Activated T-cell treated with anti-CD3 and anti-CD28 coated beads, Interleukin-2, amount 50 U/mL, for 72 hours (primary cell): ENCODE measurements at regions not wholly inside any gene's neighbourhood (a gene's known extent, or its start where the extent isn't known, plus 50 kb on each side); places are given as distances from the start of the nearest gene placed in this dataset.

Source experiments
- ATAC-seq, 2 donors: fragments of 150-1000 bp; cut with Tn5 transposase; replicated peaks in 1 of 2; 2 replicates each; pipeline ENCODE4 v1.10.0; 2021; ENCODE audit warnings: moderate library complexity in 2 of 2, mild to moderate bottlenecking in 1 of 2
- DNase-seq, 2 donors: peaks; one replicate each; pipeline ENCODE4 v3.0.0; 2021 to 2022; ENCODE audit warnings: mixed read lengths in 1 of 2
- H3K27ac Mint-ChIP-seq: one replicate; pipeline ENCODE4 v1.8.0; 2022; ENCODE audit warnings: mild to moderate bottlenecking, moderate library complexity, mixed read lengths
- H3K27me3 Mint-ChIP-seq: one replicate; pipeline ENCODE4 v1.8.0; 2022; ENCODE audit warnings: low read depth, mixed read lengths
- H3K36me3 Mint-ChIP-seq, 2 donors: one replicate each; pipeline ENCODE4 v1.8.0; 2022; ENCODE audit warnings: mixed read lengths in 2 of 2, mild to moderate bottlenecking in 1 of 2; ENCODE audit not compliant: insufficient read depth in 2 of 2
- H3K4me1 Mint-ChIP-seq: one replicate; pipeline ENCODE4 v1.8.0; 2022; ENCODE audit warnings: low read depth, mixed read lengths
- H3K4me3 Mint-ChIP-seq, 2 donors: one replicate each; pipeline ENCODE4 v1.8.0; 2022; ENCODE audit warnings: mild to moderate bottlenecking in 2 of 2, mixed read lengths in 2 of 2, moderate library complexity in 2 of 2
- H3K9me3 Mint-ChIP-seq, 2 donors: one replicate each; pipeline ENCODE4 v1.8.0; 2022; ENCODE audit warnings: mixed read lengths in 2 of 2

DNA sequence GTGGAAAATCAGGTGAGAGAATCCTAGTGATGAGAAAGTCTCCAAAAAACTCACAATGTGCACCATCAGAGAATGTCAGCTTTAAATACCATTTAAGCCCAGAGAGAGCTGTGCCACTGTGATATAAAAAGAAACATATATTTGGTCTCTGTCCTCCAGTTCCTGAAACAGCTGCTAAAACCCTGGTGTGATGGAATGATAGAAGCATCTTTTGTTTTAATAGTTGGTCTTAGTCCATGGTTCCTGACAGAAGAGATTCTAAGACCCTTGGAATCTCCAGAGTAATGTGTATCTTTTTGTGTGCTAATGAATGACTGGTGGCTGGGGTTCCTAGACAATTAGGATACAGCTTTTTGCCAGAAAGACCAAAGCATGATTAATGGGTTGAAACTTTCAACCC lies 302.8 kb upstream of the B3GALT2 start:
- Mint-ChIP-seq H3K4me3 (no peak overlapping the region), H3K27me3 (no peaks in the 10 kb centered on the region), H3K9me3 (peaks cover 5 to 6% of the 10 kb centered on the region in 2 donors), H3K36me3 (peaks cover 6 to 7% of the 10 kb centered on the region in 2 donors), H3K4me1 (peaks cover 32% of the 10 kb centered on the region), H3K27ac (no peak overlapping the region)
- no peak for DNase-seq
- no peak for ATAC-seq

DNA sequence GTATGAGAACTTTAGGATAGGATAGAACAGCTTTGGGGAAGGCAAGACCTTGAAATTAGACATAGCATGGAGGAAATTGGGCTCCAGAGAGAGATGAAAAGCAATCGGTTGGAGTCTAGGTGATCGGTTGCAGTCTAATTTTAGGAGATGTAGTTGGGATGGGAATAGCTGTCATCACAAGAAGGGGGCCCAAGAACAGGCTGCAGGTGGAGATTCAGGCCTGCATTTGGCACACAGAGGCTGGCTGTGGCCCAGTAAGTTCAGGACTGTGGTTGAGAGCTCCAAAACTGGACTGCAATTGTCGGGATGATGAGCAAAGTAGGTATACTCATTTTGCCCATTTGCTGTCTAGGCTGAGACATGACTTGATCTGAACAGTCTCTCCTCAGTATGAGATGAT lies 301.3 kb upstream of the B3GALT2 start:
- peaks cover 6 to 9% of the 10 kb centered on the region in 2 donors for H3K36me3 Mint-ChIP-seq
- H3K4me1 Mint-ChIP-seq: peaks cover 29% of the 10 kb centered on the region

DNA sequence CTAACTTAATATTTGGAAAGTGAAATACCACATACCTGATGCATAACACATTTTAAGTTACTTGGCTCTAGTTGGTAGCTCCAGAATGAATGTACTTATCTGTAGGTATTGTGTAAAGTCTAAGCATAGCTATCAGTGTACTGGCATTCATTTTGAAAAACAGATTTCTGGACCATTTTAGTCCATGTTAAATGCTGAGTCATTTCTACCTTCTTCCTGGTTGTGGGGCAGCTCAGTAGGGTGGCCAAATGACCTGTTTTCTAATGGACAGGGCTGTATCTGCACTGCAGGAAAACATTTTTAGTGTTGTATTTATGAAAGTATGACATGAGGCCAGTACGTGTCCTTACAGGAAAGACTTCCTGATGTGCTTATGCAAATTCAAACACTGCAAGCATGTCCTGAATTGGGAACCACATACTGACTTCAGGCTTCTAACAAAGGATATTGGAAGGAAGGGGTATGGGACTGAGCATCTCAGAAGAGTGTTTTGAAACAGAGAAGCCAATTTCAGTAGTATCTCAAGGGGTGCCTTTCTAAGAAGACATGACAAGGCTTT lies 300.3 kb upstream of the B3GALT2 start:
- peak overlapping the region; percentile 64 for H3K27ac Mint-ChIP-seq
- H3K4me1 Mint-ChIP-seq: peaks cover 23% of the 10 kb centered on the region
- no peaks in the 10 kb centered on the region for H3K27me3 Mint-ChIP-seq
- peak overlapping the region in 1 of 2 donors; percentile 50 for H3K4me3 Mint-ChIP-seq
- DNase-seq (no peak), ATAC-seq (peak in 1 of 2 donors; percentile 53)
- peaks cover 6 to 8% of the 10 kb centered on the region in 2 donors for H3K36me3 Mint-ChIP-seq
- H3K9me3 Mint-ChIP-seq: peaks cover 5 to 8% of the 10 kb centered on the region in 2 donors

More for the DNA sequence above, 301.3 kb upstream of the B3GALT2 start:
- Mint-ChIP-seq H3K9me3 (peaks cover 5 to 6% of the 10 kb centered on the region in 2 donors), H3K4me3 (no peak overlapping the region), H3K27me3 (no peaks in the 10 kb centered on the region), H3K27ac (peak overlapping the region; percentile 13)
- no peak for DNase-seq
- ATAC-seq: no peak

DNA sequence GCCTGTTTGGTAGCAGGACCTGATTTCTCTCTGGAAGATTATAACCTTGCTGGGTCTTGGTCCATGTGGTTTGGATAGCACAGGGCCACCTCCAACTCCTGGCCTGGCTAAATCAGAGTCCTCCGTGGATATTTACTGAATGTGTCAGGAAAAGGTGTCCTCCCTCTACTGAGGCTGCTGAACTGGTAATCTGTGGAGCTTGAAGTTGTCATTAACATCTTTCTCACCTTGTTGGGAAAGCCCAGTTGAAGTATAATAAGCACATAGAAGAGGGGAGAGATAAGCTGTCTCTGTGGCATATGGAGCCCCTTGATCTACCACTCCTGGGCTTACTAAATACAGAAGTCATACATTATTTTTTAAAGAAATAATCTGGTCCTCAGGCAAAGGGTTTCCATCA lies 294.3 kb upstream of the B3GALT2 start:
- Mint-ChIP-seq H3K4me1 (peaks cover 46% of the 10 kb centered on the region), H3K9me3 (peaks cover 9 to 12% of the 10 kb centered on the region in 2 donors), H3K36me3 (peaks cover 10 to 22% of the 10 kb centered on the region in 2 donors), H3K27ac (peak overlapping the region; percentile 72), H3K27me3 (no peaks in the 10 kb centered on the region), H3K4me3 (peak overlapping the region in 1 of 2 donors; percentile 17)
- ATAC-seq (no peak), DNase-seq (no peak)

- peak overlapping the region; percentile 65 to 82 for H3K4me3 Mint-ChIP-seq
- H3K36me3 Mint-ChIP-seq: peaks cover 11 to 22% of the 10 kb centered on the region in 2 donors
- ATAC-seq: peak; percentile 92 to 93
- H3K9me3 Mint-ChIP-seq: peaks cover 12 to 14% of the 10 kb centered on the region in 2 donors
- DNase-seq: peak; percentile 60 to 70
- H3K27ac Mint-ChIP-seq: peak overlapping the region; percentile 94
- no peaks in the 10 kb centered on the region for H3K27me3 Mint-ChIP-seq
- H3K4me1 Mint-ChIP-seq: peaks cover 50% of the 10 kb centered on the region
Observed at GRCh38 chr1:193479187-193479586, 292.8 kb upstream of the B3GALT2 start.

DNA sequence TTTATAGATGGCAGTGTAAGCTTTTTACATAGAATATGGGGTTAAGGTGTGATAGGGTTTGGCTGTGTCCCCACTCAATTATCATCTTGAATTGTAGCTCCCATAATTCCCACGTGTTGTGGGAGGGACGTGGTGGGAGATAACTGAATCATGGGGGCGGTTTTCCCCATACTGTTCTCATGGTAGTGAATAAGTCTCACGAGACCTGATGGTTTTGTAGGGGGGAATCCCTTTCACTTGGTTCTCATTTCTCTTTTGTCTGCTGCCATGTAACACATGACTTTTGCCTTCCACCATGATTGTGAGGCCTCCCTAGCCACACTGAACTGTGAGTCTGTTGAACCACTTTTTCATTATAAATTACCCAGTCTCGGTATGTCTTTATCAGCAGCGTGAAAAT lies 290.3 kb upstream of the B3GALT2 start:
- peak overlapping the region; percentile 38 for H3K27ac Mint-ChIP-seq
- DNase-seq (no peak), ATAC-seq (no peak)
- no peak overlapping the region for H3K4me3 Mint-ChIP-seq
- peaks cover 50% of the 10 kb centered on the region for H3K4me1 Mint-ChIP-seq
- peaks cover 16 to 23% of the 10 kb centered on the region in 2 donors for H3K36me3 Mint-ChIP-seq
- H3K9me3 Mint-ChIP-seq: peaks cover 15 to 18% of the 10 kb centered on the region in 2 donors
- H3K27me3 Mint-ChIP-seq: no peaks in the 10 kb centered on the region

GRCh38 chr1:193473932-193474331 lies 287.5 kb upstream of the B3GALT2 start:
- ATAC-seq (no peak), DNase-seq (no peak)
- no peak overlapping the region for H3K4me3 Mint-ChIP-seq
- peaks cover 32% of the 10 kb centered on the region for H3K4me1 Mint-ChIP-seq
- no peaks in the 10 kb centered on the region for H3K27me3 Mint-ChIP-seq
- H3K9me3 Mint-ChIP-seq: peaks cover 13 to 15% of the 10 kb centered on the region in 2 donors
- H3K27ac Mint-ChIP-seq: no peak overlapping the region
- H3K36me3 Mint-ChIP-seq: peaks cover 11 to 16% of the 10 kb centered on the region in 2 donors

GRCh38 chr1:193472838-193473398 lies 286.5 kb upstream of the B3GALT2 start:
- ATAC-seq (no peak), DNase-seq (no peak)
- Mint-ChIP-seq H3K27me3 (no peaks in the 10 kb centered on the region), H3K4me3 (no peak overlapping the region), H3K4me1 (peaks cover 25% of the 10 kb centered on the region), H3K27ac (no peak overlapping the region), H3K36me3 (peaks cover 11 to 16% of the 10 kb centered on the region in 2 donors), H3K9me3 (peaks cover 13 to 17% of the 10 kb centered on the region in 2 donors)

- no peak overlapping the region for H3K27ac Mint-ChIP-seq
- peaks cover 9 to 11% of the 10 kb centered on the region in 2 donors for H3K36me3 Mint-ChIP-seq
- H3K27me3 Mint-ChIP-seq: no peaks in the 10 kb centered on the region
- DNase-seq (no peak), ATAC-seq (no peak)
- H3K9me3 Mint-ChIP-seq: peaks cover 10 to 13% of the 10 kb centered on the region in 2 donors
- no peak overlapping the region for H3K4me3 Mint-ChIP-seq
- H3K4me1 Mint-ChIP-seq: peaks cover 20% of the 10 kb centered on the region
Observed at GRCh38 chr1:193472430-193472829, 286.0 kb upstream of the B3GALT2 start.

DNA sequence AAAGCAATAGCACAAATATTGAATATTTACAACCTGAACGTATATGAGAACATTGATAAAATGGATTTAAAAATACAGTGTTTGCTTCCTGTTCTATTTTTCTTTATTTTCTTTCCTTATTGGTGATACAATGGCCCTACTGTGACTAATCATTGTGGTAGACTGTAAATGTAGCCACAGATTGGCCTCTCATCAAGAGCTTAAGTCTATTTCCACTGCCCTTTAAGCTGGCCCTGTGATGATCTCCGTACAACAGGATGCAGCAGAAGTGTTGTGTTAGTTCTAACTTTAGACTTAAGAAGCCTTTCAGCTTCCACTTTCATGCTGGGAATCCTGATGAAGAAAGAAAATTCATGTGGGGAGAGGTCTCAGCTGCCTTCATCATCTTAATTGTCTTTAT lies 285.6 kb upstream of the B3GALT2 start:
- Mint-ChIP-seq H3K36me3 (peaks cover 7 to 9% of the 10 kb centered on the region in 2 donors), H3K9me3 (peaks cover 10 to 12% of the 10 kb centered on the region in 2 donors), H3K27me3 (no peaks in the 10 kb centered on the region), H3K27ac (no peak overlapping the region), H3K4me3 (no peak overlapping the region), H3K4me1 (peaks cover 16% of the 10 kb centered on the region)
- ATAC-seq (no peak), DNase-seq (no peak)

- Mint-ChIP-seq H3K27ac (peak overlapping the region; percentile 57), H3K4me3 (peak overlapping the region in 1 of 2 donors; percentile 84), H3K27me3 (no peaks in the 10 kb centered on the region), H3K9me3 (peaks cover 0 to 2% of the 10 kb centered on the region in 2 donors), H3K4me1 (peaks cover 23% of the 10 kb centered on the region), H3K36me3 (no peaks in the 10 kb centered on the region)
- ATAC-seq: no peak
- no peak for DNase-seq
Observed at GRCh38 chr1:193463326-193463932, 277.0 kb upstream of the B3GALT2 start.

GRCh38 chr1:193462629-193463320 lies 276.4 kb upstream of the B3GALT2 start:
- Mint-ChIP-seq H3K4me3 (peak overlapping the region; percentile 37 to 84), H3K4me1 (peaks cover 23% of the 10 kb centered on the region), H3K9me3 (no peaks in the 10 kb centered on the region), H3K27ac (peak overlapping the region; percentile 57), H3K36me3 (no peaks in the 10 kb centered on the region), H3K27me3 (no peaks in the 10 kb centered on the region)
- DNase-seq: no peak
- ATAC-seq: no peak

- DNase-seq: peak; percentile 10 to 31
- no peaks in the 10 kb centered on the region for H3K36me3 Mint-ChIP-seq
- no peaks in the 10 kb centered on the region for H3K27me3 Mint-ChIP-seq
- H3K27ac Mint-ChIP-seq: peak overlapping the region; percentile 18
- peak overlapping the region; percentile 17 to 58 for H3K4me3 Mint-ChIP-seq
- peak; percentile 76 to 80 for ATAC-seq
- no peaks in the 10 kb centered on the region for H3K9me3 Mint-ChIP-seq
- peaks cover 23% of the 10 kb centered on the region for H3K4me1 Mint-ChIP-seq
Observed at GRCh38 chr1:193458628-193459027, 272.2 kb upstream of the B3GALT2 start.
